SJCRH30 (cell line): ENCODE measurements at regions not wholly inside any gene's neighbourhood (a gene's known extent, or its start where the extent isn't known, plus 50 kb on each side); places are given as distances from the start of the nearest gene placed in this dataset.
A peak's percentile ranks its signal among the peaks of the same experiment; 100 is the strongest.

Experiments
- DNase-seq, 2 experiments: peaks; one replicate each; pipeline ENCODE4 v3.0.0-alpha.2; 2015 to 2020
- H3K27ac ChIP-seq: fragments of 250-450 bp; sonication (Bioruptor Pico); 2 replicates; pipeline ENCODE4 v1.5.1; 2020; ENCODE audit warnings: mild to moderate bottlenecking, moderate library complexity
- H3K27me3 ChIP-seq: fragments of 250-450 bp; sonication (Bioruptor Pico); 2 replicates; pipeline ENCODE4 v1.5.1; 2020; ENCODE audit warnings: mild to moderate bottlenecking, moderate library complexity
- H3K36me3 ChIP-seq: fragments of 250-450 bp; sonication (Bioruptor Pico); 2 replicates; pipeline ENCODE4 v1.5.1; 2020; ENCODE audit warnings: mild to moderate bottlenecking, moderate library complexity
- H3K4me1 ChIP-seq: fragments of 250-450 bp; sonication (Bioruptor Pico); 2 replicates; pipeline ENCODE4 v1.5.1; 2020; ENCODE audit warnings: mild to moderate bottlenecking, moderate library complexity
- H3K4me3 ChIP-seq: fragments of 250-450 bp; sonication (Bioruptor Pico); 2 replicates; pipeline ENCODE4 v1.5.1; 2020; ENCODE audit warnings: mild to moderate bottlenecking, moderate library complexity
- H3K9me3 ChIP-seq: fragments of 250-450 bp; sonication (Bioruptor Pico); replicated peaks from 2 replicates; pipeline ENCODE4 v1.5.1; 2020; ENCODE audit warnings: mild to moderate bottlenecking, moderate library complexity

DNA sequence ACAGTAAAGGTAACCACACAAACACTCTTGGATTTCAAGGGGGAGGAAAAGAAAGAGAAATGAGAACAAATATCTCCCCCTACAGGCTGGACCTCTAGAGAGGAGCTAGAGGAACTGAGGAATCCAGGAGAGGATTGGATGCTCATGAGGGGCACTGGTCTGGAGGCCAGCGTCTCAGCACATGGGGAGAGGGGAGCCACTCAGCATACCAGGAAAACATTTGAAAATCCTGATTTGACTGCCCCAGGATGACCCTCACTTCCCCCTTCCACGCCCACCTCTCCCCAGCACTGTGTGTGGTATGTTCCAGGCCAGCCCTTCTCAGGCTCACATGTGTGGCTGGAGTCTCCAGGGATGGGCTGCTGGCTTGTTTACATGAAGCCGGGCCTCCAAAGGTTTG, 396.8 kb upstream of the ID2 start:
- Histone ChIP-seq H3K36me3 (no peaks in the 10 kb centered on the region), H3K4me1 (no peaks in the 10 kb centered on the region), H3K27ac (no peak overlapping the region), H3K4me3 (no peak overlapping the region), H3K9me3 (no peaks in the 10 kb centered on the region), H3K27me3 (peaks cover 6% of the 10 kb centered on the region; the same call in 1 of the 2 replicates)
- DNase-seq: peak in 1 of 2 experiments; percentile 7

DNA sequence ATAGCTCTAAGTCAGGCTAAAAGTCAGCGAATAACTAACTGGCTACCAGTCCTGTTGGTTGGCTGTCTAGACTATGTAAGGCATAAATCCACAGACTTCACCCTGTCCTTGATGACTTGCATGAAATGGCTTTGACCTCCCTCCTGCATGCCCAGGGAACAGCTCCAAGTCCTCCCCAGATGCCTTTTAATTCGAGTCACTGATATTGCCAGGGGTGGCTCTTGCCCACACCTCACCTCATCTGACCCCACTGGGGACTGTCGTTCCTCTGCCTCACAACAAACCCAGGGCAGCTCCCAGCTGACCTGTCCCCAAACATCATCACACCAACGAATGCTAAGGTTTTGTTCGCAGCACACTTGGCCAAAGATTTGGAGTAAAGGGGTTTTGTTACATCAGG, 396.0 kb upstream of the ID2 start:
- no peak for DNase-seq
- H3K27me3 ChIP-seq: peaks cover 6% of the 10 kb centered on the region; the same call in 1 of the 2 replicates
- no peaks in the 10 kb centered on the region for H3K4me1 ChIP-seq
- H3K36me3 ChIP-seq: no peaks in the 10 kb centered on the region
- H3K27ac ChIP-seq: no peak overlapping the region
- no peaks in the 10 kb centered on the region for H3K9me3 ChIP-seq
- no peak overlapping the region for H3K4me3 ChIP-seq

DNA sequence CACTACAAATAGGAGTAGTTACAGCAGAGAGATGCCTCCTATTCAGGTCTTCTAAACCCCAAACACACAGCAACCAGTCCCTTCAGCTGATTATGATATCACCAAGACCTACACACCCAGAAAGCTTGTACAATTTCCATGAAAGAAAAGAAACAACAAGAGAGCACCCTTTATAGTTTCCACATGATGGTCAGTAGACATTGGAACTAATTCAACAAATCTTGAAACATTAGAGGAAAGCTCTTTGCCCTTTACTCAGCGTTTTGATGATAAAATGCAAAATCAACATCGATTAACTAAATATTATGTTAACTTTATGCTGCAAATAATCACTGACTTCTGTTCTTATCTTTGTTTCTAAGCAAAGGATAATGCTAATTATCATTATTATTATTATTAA, 393.6 kb upstream of the ID2 start:
- H3K27me3 ChIP-seq: peaks cover 6% of the 10 kb centered on the region; the same call in 1 of the 2 replicates
- H3K27ac ChIP-seq: no peak overlapping the region
- H3K9me3 ChIP-seq: no peaks in the 10 kb centered on the region
- H3K4me3 ChIP-seq: no peak overlapping the region
- H3K36me3 ChIP-seq: no peaks in the 10 kb centered on the region
- no peaks in the 10 kb centered on the region for H3K4me1 ChIP-seq
- DNase-seq: no peak

GRCh38 chr2:8289111-8289510, 392.7 kb upstream of the ID2 start:
- no peak for DNase-seq
- Histone ChIP-seq H3K27ac (no peak overlapping the region), H3K4me3 (no peak overlapping the region), H3K9me3 (no peaks in the 10 kb centered on the region), H3K27me3 (peaks cover 6% of the 10 kb centered on the region; the same call in 1 of the 2 replicates), H3K4me1 (no peaks in the 10 kb centered on the region), H3K36me3 (no peaks in the 10 kb centered on the region)

- no peak overlapping the region for H3K4me3 ChIP-seq
- 0 out of 2 replicates have a peak, but pooled peaks cover 6% of the 10 kb centered on the region for H3K27me3 ChIP-seq
- H3K4me1 ChIP-seq: no peaks in the 10 kb centered on the region
- no peaks in the 10 kb centered on the region for H3K36me3 ChIP-seq
- H3K9me3 ChIP-seq: no peaks in the 10 kb centered on the region
- H3K27ac ChIP-seq: no peak overlapping the region
- no peak for DNase-seq
Observed at GRCh38 chr2:8290771-8291352, 391.0 kb upstream of the ID2 start.

DNA sequence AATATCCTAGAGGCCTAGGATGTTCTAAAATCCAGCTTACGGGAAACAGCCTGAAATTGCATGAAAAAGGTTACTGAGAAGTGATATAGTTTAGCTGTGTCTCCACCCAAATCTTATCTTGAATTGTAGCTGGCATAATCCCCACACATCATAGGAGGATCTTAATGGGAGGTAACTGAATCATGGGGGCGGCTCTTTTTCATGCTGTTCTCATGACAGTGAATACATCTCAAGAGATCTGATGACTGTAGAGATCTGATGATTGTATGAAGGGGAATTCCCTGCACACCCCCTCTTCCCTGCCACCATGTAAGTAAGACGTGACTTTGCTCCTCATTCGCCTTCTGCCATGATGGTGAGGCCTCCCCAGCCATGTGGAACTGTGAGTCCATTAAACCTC, 385.6 kb upstream of the ID2 start:
- Histone ChIP-seq H3K4me1 (no peaks in the 10 kb centered on the region), H3K36me3 (no peaks in the 10 kb centered on the region), H3K9me3 (no peaks in the 10 kb centered on the region), H3K27ac (no peak overlapping the region), H3K27me3 (no peaks in the 10 kb centered on the region; the same call in 1 of the 2 replicates), H3K4me3 (no peak overlapping the region)
- no peak for DNase-seq

- H3K4me1 ChIP-seq: no peaks in the 10 kb centered on the region
- DNase-seq: no peak
- no peaks in the 10 kb centered on the region for H3K36me3 ChIP-seq
- H3K4me3 ChIP-seq: no peak overlapping the region
- H3K27ac ChIP-seq: no peak overlapping the region
- H3K9me3 ChIP-seq: no peaks in the 10 kb centered on the region
- no peaks in the 10 kb centered on the region; the same call in 1 of the 2 replicates for H3K27me3 ChIP-seq
Observed at GRCh38 chr2:8297376-8298231, 384.3 kb upstream of the ID2 start.

- Histone ChIP-seq H3K27me3 (no peaks in the 10 kb centered on the region; the same call in 1 of the 2 replicates), H3K27ac (no peak overlapping the region), H3K4me3 (no peak overlapping the region), H3K9me3 (no peaks in the 10 kb centered on the region), H3K36me3 (no peaks in the 10 kb centered on the region), H3K4me1 (no peaks in the 10 kb centered on the region)
- DNase-seq: no peak
Observed at GRCh38 chr2:8298783-8299182, 383.1 kb upstream of the ID2 start.

- no peaks in the 10 kb centered on the region; the same call in 1 of the 2 replicates for H3K27me3 ChIP-seq
- DNase-seq: no peak
- H3K27ac ChIP-seq: no peak overlapping the region
- H3K9me3 ChIP-seq: no peaks in the 10 kb centered on the region
- H3K4me3 ChIP-seq: no peak overlapping the region
- H3K4me1 ChIP-seq: no peaks in the 10 kb centered on the region
- no peaks in the 10 kb centered on the region for H3K36me3 ChIP-seq
Observed at GRCh38 chr2:8300216-8300615, 381.6 kb upstream of the ID2 start.

- Histone ChIP-seq H3K9me3 (no peaks in the 10 kb centered on the region), H3K4me1 (no peaks in the 10 kb centered on the region), H3K27me3 (no peaks in the 10 kb centered on the region; the same call in 1 of the 2 replicates), H3K36me3 (no peaks in the 10 kb centered on the region), H3K4me3 (no peak overlapping the region), H3K27ac (no peak overlapping the region)
- no peak for DNase-seq
Observed at GRCh38 chr2:8300905-8301304, 381.0 kb upstream of the ID2 start.

DNA sequence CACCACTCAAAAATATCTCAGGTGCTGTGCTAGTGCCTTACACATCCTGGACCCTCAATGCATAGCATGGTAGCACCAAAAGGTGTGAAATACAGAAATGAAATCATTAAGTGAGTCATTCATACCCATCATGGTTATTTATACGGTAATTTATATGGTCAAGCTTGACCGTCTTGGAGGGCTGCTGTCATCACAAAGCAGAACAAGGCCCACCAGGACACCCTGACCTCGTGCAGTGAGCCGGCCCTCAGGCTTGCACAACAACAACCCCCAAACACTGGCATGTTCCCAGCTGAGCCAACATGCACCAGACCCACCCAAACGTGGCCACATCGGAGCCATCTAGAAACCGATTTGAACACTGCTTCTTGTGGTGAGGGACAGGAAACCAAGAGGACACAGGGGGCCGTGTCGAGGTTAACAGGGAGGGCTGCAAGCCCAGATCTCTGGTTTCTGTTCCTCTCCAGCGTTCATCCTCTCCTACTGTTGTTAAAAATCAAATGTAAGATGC, 378.5 kb upstream of the ID2 start:
- Histone ChIP-seq H3K4me3 (no peak overlapping the region), H3K27ac (no peak overlapping the region), H3K4me1 (no peaks in the 10 kb centered on the region), H3K27me3 (no peaks in the 10 kb centered on the region; the same call in 1 of the 2 replicates), H3K9me3 (no peaks in the 10 kb centered on the region), H3K36me3 (no peaks in the 10 kb centered on the region)
- DNase-seq: no peak

DNA sequence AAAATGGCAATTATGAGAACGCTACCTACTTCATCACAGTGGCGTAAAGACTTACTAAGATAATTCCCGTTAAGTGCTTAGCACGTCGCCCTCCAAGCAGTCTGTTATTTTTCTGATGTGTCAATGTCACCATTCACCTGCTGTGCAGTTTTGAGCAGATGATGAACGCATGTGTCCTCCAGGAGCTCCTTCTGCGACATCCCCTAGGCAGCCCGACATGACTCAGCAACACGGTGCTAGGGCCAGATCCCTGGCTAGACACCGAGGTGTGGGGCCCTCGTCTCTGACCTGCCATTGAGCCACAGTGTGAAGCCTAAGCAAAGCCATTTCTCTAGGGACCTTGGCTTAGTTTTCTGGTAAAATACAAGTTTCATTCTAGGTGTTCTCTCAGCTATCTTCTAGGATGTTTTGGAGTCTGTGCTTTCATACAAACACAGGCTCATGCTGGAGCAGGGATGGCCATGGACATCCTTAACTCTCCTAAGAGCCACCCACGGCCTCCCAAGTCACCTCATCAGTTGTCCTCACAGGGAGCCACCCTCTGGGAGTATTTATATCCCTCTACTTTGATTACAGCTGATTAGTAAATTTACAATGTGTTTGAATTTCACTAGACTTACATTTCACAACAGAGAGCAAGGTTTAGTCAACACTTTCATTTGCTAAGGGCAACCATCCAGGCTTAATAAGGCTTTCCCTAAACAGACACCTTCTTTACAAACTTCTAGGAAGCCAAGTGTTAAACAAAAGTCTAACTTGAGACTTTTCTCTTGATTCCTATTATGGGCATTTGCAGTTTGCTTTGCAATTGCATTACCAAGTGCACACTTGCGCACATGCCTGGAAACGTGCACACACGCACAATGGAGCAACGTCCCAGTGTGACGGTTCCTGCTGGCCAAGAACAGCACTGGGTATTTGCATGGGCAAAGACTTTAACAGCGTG, 376.8 kb upstream of the ID2 start:
- H3K4me1 ChIP-seq: no peaks in the 10 kb centered on the region
- no peaks in the 10 kb centered on the region for H3K9me3 ChIP-seq
- H3K4me3 ChIP-seq: no peak overlapping the region
- no peaks in the 10 kb centered on the region for H3K36me3 ChIP-seq
- DNase-seq: no peak
- no peak overlapping the region for H3K27ac ChIP-seq
- peaks cover 3% of the 10 kb centered on the region; the same call in 1 of the 2 replicates for H3K27me3 ChIP-seq

DNA sequence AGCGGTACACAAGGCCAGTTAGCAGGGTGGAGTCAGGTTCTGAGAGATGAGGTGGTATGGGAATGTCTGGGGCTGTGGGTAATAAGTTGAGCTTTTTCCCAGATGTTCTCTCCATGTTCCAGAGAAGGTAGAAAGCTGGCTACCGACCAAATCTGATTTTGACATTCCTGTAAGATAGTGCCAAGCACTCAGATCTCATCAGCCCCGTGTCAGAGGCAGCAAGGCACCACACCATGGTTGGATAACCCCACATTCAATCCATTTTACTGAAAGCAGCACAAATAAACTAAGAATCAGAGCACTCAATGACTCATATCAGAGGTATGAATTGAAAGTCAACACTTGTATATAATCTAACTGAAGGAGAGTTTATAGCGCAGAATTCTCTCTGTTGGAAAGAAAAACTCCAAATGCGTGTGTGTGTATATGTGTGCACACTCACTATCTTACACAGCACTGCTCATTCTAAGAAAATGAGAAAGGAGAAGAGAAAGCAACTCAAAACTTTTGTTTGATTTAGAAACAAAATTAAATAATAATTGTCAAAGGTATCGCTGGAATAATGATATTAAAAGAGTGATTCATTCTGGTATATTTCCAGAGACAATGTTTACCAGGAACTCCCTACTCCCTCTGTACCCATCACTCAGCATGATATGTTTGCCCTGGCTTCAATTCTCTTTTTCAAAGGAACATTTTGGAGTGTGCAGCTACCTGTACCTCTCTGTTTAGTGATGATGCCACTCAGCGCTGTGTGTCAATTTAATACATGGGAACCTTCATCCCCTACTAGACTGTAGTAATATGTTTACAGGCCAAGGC, 375.1 kb upstream of the ID2 start:
- no peak overlapping the region for H3K4me3 ChIP-seq
- no peaks in the 10 kb centered on the region for H3K4me1 ChIP-seq
- DNase-seq: no peak
- no peaks in the 10 kb centered on the region for H3K9me3 ChIP-seq
- no peaks in the 10 kb centered on the region for H3K36me3 ChIP-seq
- no peak overlapping the region for H3K27ac ChIP-seq
- peaks cover 3% of the 10 kb centered on the region; the same call in 1 of the 2 replicates for H3K27me3 ChIP-seq
